Neural progenitor cell (in vitro differentiated cells): ENCODE measurements at regions not wholly inside any gene's neighbourhood (a gene's known extent, or its start where the extent isn't known, plus 50 kb on each side); places are given as distances from the start of the nearest gene placed in this dataset.

Source experiments
- DNase-seq: peaks from one replicate; pipeline ENCODE4 v3.0.0-alpha.2; 2016; ENCODE audit warnings: low spot score
- H2AFZ ChIP-seq: fragments of 200-600 bp; sonication (generic); replicated peaks from 2 replicates; pipeline ENCODE4 v1.6.1; 2016; ENCODE audit warnings: antibody characterized with exemption
- H3F3A ChIP-seq: fragments of 200-600 bp; sonication (generic); 2 replicates; pipeline ENCODE4 v1.6.1; 2016; ENCODE audit warnings: antibody characterized with exemption, low read depth
- H3K27ac ChIP-seq: fragments of 200-600 bp; sonication (generic); 2 replicates; pipeline ENCODE4 v1.5.1; 2016; ENCODE audit warnings: mild to moderate bottlenecking
- H3K27me3 ChIP-seq: fragments of 200-600 bp; sonication (generic); 2 replicates; pipeline ENCODE4 v1.6.1; 2016; ENCODE audit warnings: mild to moderate bottlenecking, moderate library complexity
- H3K36me3 ChIP-seq: fragments of 200-600 bp; sonication (generic); 2 replicates; pipeline ENCODE4 v1.5.1; 2016
- H3K4me1 ChIP-seq: fragments of 200-600 bp; sonication (generic); 2 replicates; pipeline ENCODE4 v1.6.1; 2016; ENCODE audit warnings: mixed run types
- H3K4me2 ChIP-seq: fragments of 200-600 bp; sonication (generic); 2 replicates; pipeline ENCODE4 v1.6.1; 2016
- H3K4me3 ChIP-seq: fragments of 200-600 bp; sonication (generic); 2 replicates; pipeline ENCODE4 v1.5.1; 2016
- H3K79me2 ChIP-seq: fragments of 200-600 bp; sonication (generic); 2 replicates; pipeline ENCODE4 v1.6.1; 2016; ENCODE audit warnings: low read depth
- H3K9ac ChIP-seq: fragments of 200-600 bp; sonication (generic); 2 replicates; pipeline ENCODE4 v1.6.1; 2016
- H3K9me3 ChIP-seq: fragments of 200-600 bp; sonication (generic); 2 replicates; pipeline ENCODE4 v1.5.1; 2016; ENCODE audit warnings: low read depth
- H4K20me1 ChIP-seq: fragments of 200-600 bp; sonication (generic); 2 replicates; pipeline ENCODE4 v1.6.1; 2016; ENCODE audit warnings: low read depth
- H3K27ac Mint-ChIP-seq: 3 replicates; pipeline ENCODE4 v1.8.0; 2021; ENCODE audit warnings: mixed read lengths
- H3K27me3 Mint-ChIP-seq: 2 replicates; pipeline ENCODE4 v1.8.0; 2022; ENCODE audit warnings: low read depth, mild to moderate bottlenecking, inconsistent platforms, moderate library complexity, mixed read lengths; ENCODE audit not compliant: insufficient read depth
- H3K36me3 Mint-ChIP-seq: 3 replicates; pipeline ENCODE4 v1.8.0; 2021; ENCODE audit warnings: mixed read lengths
- H3K4me1 Mint-ChIP-seq: 3 replicates; pipeline ENCODE4 v1.8.0; 2021; ENCODE audit warnings: mixed read lengths
- H3K4me3 Mint-ChIP-seq: 3 replicates; pipeline ENCODE4 v1.8.0; 2021; ENCODE audit warnings: mild to moderate bottlenecking, moderate library complexity, mixed read lengths
- H3K9me3 Mint-ChIP-seq: 3 replicates; pipeline ENCODE4 v1.8.0; 2020; ENCODE audit warnings: mixed read lengths
- CTCF ChIP-seq: fragments of 200-600 bp; sonication (generic); IDR thresholded peaks from 2 replicates; pipeline ENCODE4 v1.5.1; 2017; ENCODE audit warnings: antibody characterized with exemption, mild to moderate bottlenecking
- EZH2 ChIP-seq: fragments of 200-600 bp; sonication (generic); IDR thresholded peaks from 2 replicates; pipeline ENCODE4 v1.6.1; 2017; ENCODE audit warnings: antibody characterized with exemption, mild to moderate bottlenecking, moderate library complexity
- EZH2phosphoT487 ChIP-seq: fragments of 200-600 bp; sonication (generic); IDR thresholded peaks from 2 replicates; pipeline ENCODE4 v1.6.1; 2017; ENCODE audit warnings: antibody characterized with exemption

GRCh38 chr5:4180703-4181102 lies 585.1 kb downstream of the IRX1 start:
- Mint-ChIP-seq H3K27me3 (peaks cover 4% of the 10 kb centered on the region), H3K9me3 (peaks cover 24% of the 10 kb centered on the region)
- no peak overlapping the region for H3K4me3 ChIP-seq

GRCh38 chr5:4182144-4182543 lies 586.5 kb downstream of the IRX1 start:
- H3F3A ChIP-seq: no peaks in the 10 kb centered on the region
- DNase-seq: no peak
- Mint-ChIP-seq H3K4me1 (peaks cover 10% of the 10 kb centered on the region), H3K4me3 (no peak overlapping the region), H3K36me3 (no peaks in the 10 kb centered on the region), H3K9me3 (peaks cover 22% of the 10 kb centered on the region), H3K27ac (no peak overlapping the region), H3K27me3 (peaks cover 6% of the 10 kb centered on the region)
- H3K4me3 ChIP-seq: no peak overlapping the region
- no peak overlapping the region for H2AFZ ChIP-seq
- H4K20me1 ChIP-seq: no peaks in the 10 kb centered on the region
- no peak overlapping the region for H3K27ac ChIP-seq
- no peaks in the 10 kb centered on the region for H3K27me3 ChIP-seq
- no peaks in the 10 kb centered on the region for H3K36me3 ChIP-seq
- H3K9me3 ChIP-seq: peaks cover 9% of the 10 kb centered on the region
- no peak overlapping the region for H3K9ac ChIP-seq
- no peaks in the 10 kb centered on the region for H3K79me2 ChIP-seq
- TF ChIP-seq EZH2 (no peak), CTCF (no peak), EZH2phosphoT487 (no peak)
- H3K4me2 ChIP-seq: no peak overlapping the region
- H3K4me1 ChIP-seq: no peaks in the 10 kb centered on the region

More at GRCh38 chr5:4180703-4181102, 585.1 kb downstream of the IRX1 start:
- H3K4me1 Mint-ChIP-seq: peaks cover 4% of the 10 kb centered on the region
- no peak for DNase-seq
- no peak overlapping the region for H3K9ac ChIP-seq
- no peaks in the 10 kb centered on the region for H3K4me1 ChIP-seq
- H3F3A ChIP-seq: no peaks in the 10 kb centered on the region
- H3K9me3 ChIP-seq: peaks cover 9% of the 10 kb centered on the region
- TF ChIP-seq CTCF (no peak), EZH2phosphoT487 (no peak), EZH2 (no peak)
- no peak overlapping the region for H3K27ac ChIP-seq
- H3K27me3 ChIP-seq: no peaks in the 10 kb centered on the region
- no peak overlapping the region for H3K27ac Mint-ChIP-seq
- no peak overlapping the region for H3K4me2 ChIP-seq
- H3K79me2 ChIP-seq: no peaks in the 10 kb centered on the region
- H3K36me3 Mint-ChIP-seq: no peaks in the 10 kb centered on the region
- H3K36me3 ChIP-seq: no peaks in the 10 kb centered on the region
- no peaks in the 10 kb centered on the region for H4K20me1 ChIP-seq
- no peak overlapping the region for H2AFZ ChIP-seq
- no peak overlapping the region for H3K4me3 Mint-ChIP-seq

- Histone ChIP-seq H3F3A (peaks cover 7% of the 10 kb centered on the region), H3K9ac (no peak overlapping the region), H3K4me1 (no peaks in the 10 kb centered on the region), H3K4me2 (no peak overlapping the region), H2AFZ (no peak overlapping the region), H4K20me1 (no peaks in the 10 kb centered on the region), H3K27me3 (no peaks in the 10 kb centered on the region), H3K79me2 (no peaks in the 10 kb centered on the region), H3K4me3 (no peak overlapping the region), H3K27ac (no peak overlapping the region), H3K9me3 (peaks cover 9% of the 10 kb centered on the region), H3K36me3 (no peaks in the 10 kb centered on the region)
- DNase-seq: no peak
- H3K27ac Mint-ChIP-seq: no peak overlapping the region
- TF ChIP-seq CTCF: no peak
- no peak for TF ChIP-seq EZH2phosphoT487
- no peak for TF ChIP-seq EZH2
- H3K36me3 Mint-ChIP-seq: no peaks in the 10 kb centered on the region
- peaks cover 18% of the 10 kb centered on the region for H3K4me1 Mint-ChIP-seq
- peaks cover 22% of the 10 kb centered on the region for H3K9me3 Mint-ChIP-seq
- no peak overlapping the region for H3K4me3 Mint-ChIP-seq
- peaks cover 6% of the 10 kb centered on the region for H3K27me3 Mint-ChIP-seq
These were observed 589.5 kb downstream of the IRX1 start for GRCh38 chr5:4185127-4185526.
